ENCODE measurements at regions not wholly inside any gene's neighbourhood (a gene's known extent, or its start where the extent isn't known, plus 50 kb on each side); places are given as distances from the start of the nearest gene placed in this dataset.

- TF ChIP-seq GATA2 (IDR thresholded peaks at IDR 0.05; ENCODE audit: low read depth, low read length), result no peak
- TF ChIP-seq GATA3 (IDR thresholded peaks at IDR 0.05; ENCODE audit: low read depth, low read length), result no peak
Observed at GRCh38 chr1:222948079-222948478, 133.2 kb downstream of the DISP1 start.

- TF ChIP-seq GATA2 (IDR thresholded peaks at IDR 0.05; ENCODE audit: low read depth, low read length), result no peak
Observed at GRCh38 chr1:222950892-222951291, 136.1 kb downstream of the DISP1 start.

GRCh38 chr1:222953585-222953984, 138.7 kb downstream of the DISP1 start:
- TF ChIP-seq GATA3 (IDR thresholded peaks at IDR 0.05; ENCODE audit: low read depth, low read length), result no peak
- no peak for TF ChIP-seq GATA2 (IDR thresholded peaks at IDR 0.05; ENCODE audit: low read depth, low read length)

GRCh38 chr1:222955964-222956363, 141.1 kb downstream of the DISP1 start:
- TF ChIP-seq GATA2 (IDR thresholded peaks at IDR 0.05; ENCODE audit: low read depth, low read length) (no peak), GATA3 (IDR thresholded peaks at IDR 0.05; ENCODE audit: low read depth, low read length) (no peak)

GRCh38 chr1:222956601-222957000, 141.8 kb downstream of the DISP1 start:
- TF ChIP-seq GATA2 (IDR thresholded peaks at IDR 0.05; ENCODE audit: low read depth, low read length) (no peak), GATA3 (IDR thresholded peaks at IDR 0.05; ENCODE audit: low read depth, low read length) (no peak)

- TF ChIP-seq GATA2 (IDR thresholded peaks at IDR 0.05; ENCODE audit: low read depth, low read length) (no peak), GATA3 (IDR thresholded peaks at IDR 0.05; ENCODE audit: low read depth, low read length) (no peak)
Observed at GRCh38 chr1:222967466-222968240, 152.8 kb downstream of the DISP1 start.

GRCh38 chr1:222970040-222970439, 155.2 kb downstream of the DISP1 start:
- no peak for TF ChIP-seq GATA3 (IDR thresholded peaks at IDR 0.05; ENCODE audit: low read depth, low read length)
- TF ChIP-seq GATA2 (IDR thresholded peaks at IDR 0.05; ENCODE audit: low read depth, low read length), result no peak

GRCh38 chr1:222970711-222971110, 155.9 kb downstream of the DISP1 start:
- TF ChIP-seq GATA3 (IDR thresholded peaks at IDR 0.05; ENCODE audit: low read depth, low read length) (no peak), GATA2 (IDR thresholded peaks at IDR 0.05; ENCODE audit: low read depth, low read length) (no peak)

- no peak for TF ChIP-seq GATA3 (IDR thresholded peaks at IDR 0.05; ENCODE audit: low read depth, low read length)
- no peak for TF ChIP-seq GATA2 (IDR thresholded peaks at IDR 0.05; ENCODE audit: low read depth, low read length)
Observed at GRCh38 chr1:222971146-222971545, 156.3 kb downstream of the DISP1 start.

- TF ChIP-seq GATA2 (IDR thresholded peaks at IDR 0.05; ENCODE audit: low read depth, low read length) (no peak), GATA3 (IDR thresholded peaks at IDR 0.05; ENCODE audit: low read depth, low read length) (no peak)
Observed at GRCh38 chr1:222973561-222973960, 158.7 kb downstream of the DISP1 start.

- TF ChIP-seq GATA3 (IDR thresholded peaks at IDR 0.05; ENCODE audit: low read depth, low read length), result no peak
- TF ChIP-seq GATA2 (IDR thresholded peaks at IDR 0.05; ENCODE audit: low read depth, low read length), result no peak
Observed at GRCh38 chr1:222974496-222974895, 159.7 kb downstream of the DISP1 start.

GRCh38 chr1:222975472-222976122, 160.8 kb downstream of the DISP1 start:
- no peak for TF ChIP-seq GATA3 (IDR thresholded peaks at IDR 0.05; ENCODE audit: low read depth, low read length)
- no peak for TF ChIP-seq GATA2 (IDR thresholded peaks at IDR 0.05; ENCODE audit: low read depth, low read length)

- TF ChIP-seq GATA2 (IDR thresholded peaks at IDR 0.05; ENCODE audit: low read depth, low read length) (no peak), GATA3 (IDR thresholded peaks at IDR 0.05; ENCODE audit: low read depth, low read length) (no peak)
Observed at GRCh38 chr1:222976453-222976852, 161.6 kb downstream of the DISP1 start.

GRCh38 chr1:222979561-222979960, 163.5 kb downstream of the TLR5 start:
- TF ChIP-seq GATA3 (IDR thresholded peaks at IDR 0.05; ENCODE audit: low read depth, low read length) (no peak), GATA2 (IDR thresholded peaks at IDR 0.05; ENCODE audit: low read depth, low read length) (no peak)

GRCh38 chr1:222987674-222988076, 155.4 kb downstream of the TLR5 start:
- no peak for TF ChIP-seq GATA3 (IDR thresholded peaks at IDR 0.05; ENCODE audit: low read depth, low read length)
- no peak for TF ChIP-seq GATA2 (IDR thresholded peaks at IDR 0.05; ENCODE audit: low read depth, low read length)
